ENCODE measurements at regions not wholly inside any gene's neighbourhood (a gene's known extent, or its start where the extent isn't known, plus 50 kb on each side); places are given as distances from the start of the nearest gene placed in this dataset.

DNA sequence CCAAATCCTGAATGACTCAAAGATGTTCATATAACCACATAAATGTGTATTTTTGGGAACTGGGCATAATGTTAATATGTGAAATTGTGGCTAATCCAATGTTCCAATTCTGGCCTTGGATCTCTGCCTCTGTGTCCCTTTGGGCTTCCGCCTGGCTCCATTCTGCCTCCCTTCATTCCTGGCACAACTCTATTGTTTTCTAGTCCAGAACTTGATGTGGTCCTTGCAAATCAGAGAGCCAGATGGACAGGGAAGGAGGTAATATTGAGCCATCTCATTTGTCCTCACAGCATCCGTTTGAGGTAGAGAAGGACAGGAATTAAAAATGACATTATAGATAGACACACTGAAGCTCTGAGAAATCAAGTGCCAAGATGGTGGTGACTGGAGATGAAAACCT is 355.7 kb upstream of the TBL1XR1 start:
- TF ChIP-seq POLR2A (IDR thresholded peaks at IDR 0.05), result no peak
- TF ChIP-seq, protein P1, sequence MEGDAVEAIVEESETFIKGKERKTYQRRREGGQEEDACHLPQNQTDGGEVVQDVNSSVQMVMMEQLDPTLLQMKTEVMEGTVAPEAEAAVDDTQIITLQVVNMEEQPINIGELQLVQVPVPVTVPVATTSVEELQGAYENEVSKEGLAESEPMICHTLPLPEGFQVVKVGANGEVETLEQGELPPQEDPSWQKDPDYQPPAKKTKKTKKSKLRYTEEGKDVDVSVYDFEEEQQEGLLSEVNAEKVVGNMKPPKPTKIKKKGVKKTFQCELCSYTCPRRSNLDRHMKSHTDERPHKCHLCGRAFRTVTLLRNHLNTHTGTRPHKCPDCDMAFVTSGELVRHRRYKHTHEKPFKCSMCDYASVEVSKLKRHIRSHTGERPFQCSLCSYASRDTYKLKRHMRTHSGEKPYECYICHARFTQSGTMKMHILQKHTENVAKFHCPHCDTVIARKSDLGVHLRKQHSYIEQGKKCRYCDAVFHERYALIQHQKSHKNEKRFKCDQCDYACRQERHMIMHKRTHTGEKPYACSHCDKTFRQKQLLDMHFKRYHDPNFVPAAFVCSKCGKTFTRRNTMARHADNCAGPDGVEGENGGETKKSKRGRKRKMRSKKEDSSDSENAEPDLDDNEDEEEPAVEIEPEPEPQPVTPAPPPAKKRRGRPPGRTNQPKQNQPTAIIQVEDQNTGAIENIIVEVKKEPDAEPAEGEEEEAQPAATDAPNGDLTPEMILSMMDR (IDR thresholded peaks at IDR 0.05), result no peak
- no peak for DNase-seq
- no peaks in the 10 kb centered on the region for H3K36me3 ChIP-seq (replicated peaks in 1 of 2)
- no peak overlapping the region for H3K27ac ChIP-seq
- intact Hi-C loops (cut with DNase I), result no loop called here
- H3K9me3 ChIP-seq (replicated peaks in 1 of 3), result no peaks in the 10 kb centered on the region
- no peaks in the 10 kb centered on the region for H3K27me3 ChIP-seq
- WGBS, 4 donors, result 73 to 91% (median 89%) methylated on average over 2 of the region's 2 CpGs
- H3K4me3 ChIP-seq, result no peak overlapping the region
- H3K4me1 ChIP-seq (replicated peaks in 1 of 2), result no peaks in the 10 kb centered on the region

DNA sequence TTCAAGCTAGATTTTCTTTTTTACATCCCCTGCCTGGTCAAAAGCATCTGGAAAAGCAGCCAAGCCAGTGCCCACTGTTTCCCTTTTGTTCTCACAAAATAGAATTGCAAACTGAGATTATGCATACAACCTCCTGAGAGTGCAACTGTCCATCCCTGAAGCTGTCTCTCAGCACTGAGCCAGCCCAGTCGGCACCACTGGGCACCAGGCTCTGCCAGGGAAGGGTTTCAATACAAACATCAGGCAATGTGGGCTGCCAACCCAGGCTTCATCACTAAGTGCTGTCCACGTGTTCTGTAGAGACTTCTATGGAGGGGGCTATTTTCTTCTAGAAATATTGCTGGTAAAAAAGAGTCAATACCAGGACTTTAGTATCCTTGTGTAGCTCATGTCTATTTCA is 356.3 kb upstream of the TBL1XR1 start:
- 84 to 95% (median 86%) methylated on average over 2 of the region's 2 CpGs for WGBS, 4 donors
- no peaks in the 10 kb centered on the region for H3K4me1 ChIP-seq (replicated peaks in 1 of 2)
- H3K36me3 ChIP-seq (replicated peaks in 1 of 2), result no peaks in the 10 kb centered on the region
- no peak for TF ChIP-seq POLR2A (IDR thresholded peaks at IDR 0.05)
- TF ChIP-seq, protein P1 (IDR thresholded peaks at IDR 0.05), result no peak
- no peaks in the 10 kb centered on the region for H3K27me3 ChIP-seq
- H3K9me3 ChIP-seq (replicated peaks in 1 of 3), result no peaks in the 10 kb centered on the region
- H3K27ac ChIP-seq, result no peak overlapping the region
- intact Hi-C loops (cut with DNase I), result no loop called here
- no peak for DNase-seq
- no peak overlapping the region for H3K4me3 ChIP-seq

DNA sequence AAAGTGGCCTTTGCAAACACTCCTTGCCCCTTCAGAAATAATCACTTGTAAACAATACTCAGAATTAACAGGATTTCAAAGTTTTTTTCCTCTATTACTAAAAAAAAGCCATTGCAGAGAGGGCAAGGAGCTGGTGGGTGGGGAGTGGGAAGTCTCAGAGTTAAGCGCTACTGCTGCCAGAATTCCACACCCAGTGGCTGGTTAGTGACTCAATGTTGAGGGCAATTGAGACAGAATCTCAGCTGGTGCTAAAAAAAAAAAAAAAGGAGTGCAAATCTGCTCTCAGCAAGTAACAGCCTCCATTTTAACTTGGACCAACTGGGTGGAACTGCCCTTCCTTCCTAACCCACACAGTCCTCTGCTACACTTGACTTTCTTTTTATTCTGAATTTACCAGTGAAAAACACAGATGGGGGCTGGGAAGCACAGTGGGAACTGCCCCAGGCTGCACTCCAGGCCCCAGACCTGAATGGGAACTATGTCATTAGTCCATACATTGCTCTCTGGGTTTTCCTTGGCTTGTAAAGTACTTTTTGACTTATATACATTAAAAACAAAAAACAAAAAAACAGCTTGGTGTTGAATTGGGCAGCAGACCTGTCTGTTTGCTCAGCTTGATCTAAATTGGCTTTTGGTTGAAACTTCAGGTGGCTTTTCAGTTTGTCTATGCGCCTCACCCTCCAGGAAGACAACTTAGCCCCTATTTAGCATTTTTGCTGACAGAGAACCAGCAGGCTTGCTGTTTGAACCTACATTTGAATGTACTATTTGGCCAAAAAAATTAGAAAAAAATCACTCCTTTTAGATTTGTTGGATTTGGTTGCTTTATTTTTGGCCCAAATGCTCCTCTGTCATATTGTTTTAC is 357.8 kb upstream of the TBL1XR1 start:
- 79 to 100% (median 84%) methylated on average over 2 of the region's 2 CpGs for WGBS, 4 donors

DNA sequence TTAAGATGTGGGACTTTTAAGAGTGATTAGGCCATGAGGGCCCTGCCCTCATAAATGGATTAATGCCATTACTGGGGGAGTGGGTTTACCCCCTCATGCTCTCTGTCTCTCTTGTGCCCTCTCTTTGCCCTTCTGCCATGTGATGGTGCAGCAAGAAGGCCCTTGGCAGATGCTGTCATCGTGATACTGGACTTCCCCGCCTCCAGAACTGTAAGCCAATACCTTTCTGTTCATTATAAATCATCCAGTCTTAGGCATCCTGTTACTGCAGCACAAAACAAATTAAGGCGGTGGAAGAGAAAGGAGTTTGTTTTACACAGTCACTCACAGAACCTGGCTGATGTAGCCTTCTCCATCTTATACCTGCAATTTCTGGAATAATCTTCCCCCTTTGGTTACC is 360.3 kb upstream of the TBL1XR1 start:
- Histone ChIP-seq H3K27me3 (no peaks in the 10 kb centered on the region), H3K9me3 (replicated peaks in 1 of 3) (no peaks in the 10 kb centered on the region), H3K36me3 (replicated peaks in 1 of 2) (no peaks in the 10 kb centered on the region), H3K27ac (no peak overlapping the region), H3K4me3 (no peak overlapping the region), H3K4me1 (replicated peaks in 1 of 2) (no peaks in the 10 kb centered on the region)
- TF ChIP-seq, protein P1 (IDR thresholded peaks at IDR 0.05), result no peak
- no peak for TF ChIP-seq POLR2A (IDR thresholded peaks at IDR 0.05)
- intact Hi-C loops (cut with DNase I), result no loop called here
- WGBS, 4 donors, result 89 to 98% (median 91%) methylated on average over 3 of the region's 3 CpGs
- DNase-seq, result no peak

More for the DNA sequence above, 357.8 kb upstream of the TBL1XR1 start:
- TF ChIP-seq, protein P1 (IDR thresholded peaks at IDR 0.05), result no peak
- TF ChIP-seq POLR2A (IDR thresholded peaks at IDR 0.05), result no peak
- H3K36me3 ChIP-seq (replicated peaks in 1 of 2), result no peaks in the 10 kb centered on the region
- peak in 2 of 7 donors; percentile 25 to 28 for DNase-seq
- H3K4me3 ChIP-seq, result no peak overlapping the region
- no peaks in the 10 kb centered on the region for H3K4me1 ChIP-seq (replicated peaks in 1 of 2)
- no peaks in the 10 kb centered on the region for H3K9me3 ChIP-seq (replicated peaks in 1 of 3)
- intact Hi-C loops (cut with DNase I), result no loop called here
- H3K27ac ChIP-seq, result no peak overlapping the region
- no peaks in the 10 kb centered on the region for H3K27me3 ChIP-seq

Measured in adrenal gland (tissue), 9 donors.